Neural cell (in vitro differentiated cells): ENCODE measurements at regions not wholly inside any gene's neighbourhood (a gene's known extent, or its start where the extent isn't known, plus 50 kb on each side); places are given as distances from the start of the nearest gene placed in this dataset.

Experiments used
- H2AFZ ChIP-seq: fragments of 200-600, 300-800 bp; sonication (generic), shearing (Covaris generic); 2 replicates; pipeline ENCODE4 v1.6.0; 2014; ENCODE audit warnings: low read depth, mild to moderate bottlenecking, antibody characterized with exemption, low read length, moderate library complexity
- H3F3A ChIP-seq: fragments of 200-600 bp; shearing (Covaris generic); 2 replicates; pipeline ENCODE4 v1.6.1; 2016; ENCODE audit warnings: mild to moderate bottlenecking, moderate library complexity, mixed read lengths, antibody characterized with exemption, low read length; ENCODE audit not compliant: insufficient read depth, poor library complexity, severe bottlenecking
- H3K27ac ChIP-seq: fragments of 200-600, 300-800 bp; sonication (generic), shearing (Covaris generic); 2 replicates; pipeline ENCODE4 v1.5.1; 2014; ENCODE audit warnings: mild to moderate bottlenecking, low read length, moderate library complexity
- H3K27me3 ChIP-seq: fragments of 300-800, 200-600 bp; sonication (generic), shearing (Covaris generic); 2 replicates; pipeline ENCODE4 v1.6.0; 2014; ENCODE audit warnings: mild to moderate bottlenecking, low read depth, low read length, moderate library complexity; ENCODE audit not compliant: insufficient read depth
- H3K36me3 ChIP-seq: fragments of 300-800, 200-600 bp; sonication (generic), shearing (Covaris generic); 2 replicates; pipeline ENCODE4 v1.5.1; 2014; ENCODE audit warnings: mild to moderate bottlenecking, antibody characterized with exemption, low read length, moderate library complexity; ENCODE audit not compliant: insufficient read depth
- H3K4me2 ChIP-seq: fragments of 300-800, 200-600 bp; sonication (generic), shearing (Covaris generic); 2 replicates; pipeline ENCODE4 v1.6.0; 2014; ENCODE audit warnings: mild to moderate bottlenecking, low read length
- H3K4me3 ChIP-seq: fragments of 300-800, 200-600 bp; sonication (generic), shearing (Covaris generic); 2 replicates; pipeline ENCODE4 v1.5.1; 2014; ENCODE audit warnings: mild to moderate bottlenecking, low read length, moderate library complexity
- H3K79me2 ChIP-seq: fragments of 200-600 bp; shearing (Covaris generic); replicated peaks from 2 replicates; pipeline ENCODE4 v1.6.0; 2014; ENCODE audit warnings: mild to moderate bottlenecking, low read length, moderate library complexity; ENCODE audit not compliant: insufficient read depth
- H3K9ac ChIP-seq: fragments of 300-800, 200-600 bp; sonication (generic), shearing (Covaris generic); 2 replicates; pipeline ENCODE4 v1.6.1; 2016; ENCODE audit warnings: mild to moderate bottlenecking, low read length, mixed read lengths
- H3K9me2 ChIP-seq: fragments of 200-600 bp; shearing (Covaris generic); 2 replicates; pipeline ENCODE4 v1.6.1; 2016; ENCODE audit warnings: mild to moderate bottlenecking, low read length, mixed read lengths; ENCODE audit not compliant: insufficient read depth
- H3K9me3 ChIP-seq: fragments of 200-600, 300-800 bp; sonication (generic), shearing (Covaris generic); 2 replicates; pipeline ENCODE4 v1.6.1; 2016; ENCODE audit warnings: mild to moderate bottlenecking, mixed run types, low read length, moderate library complexity, mixed read lengths
- H4K20me1 ChIP-seq: fragments of 200-600 bp; shearing (Covaris generic); 2 replicates; pipeline ENCODE4 v1.6.1; 2016; ENCODE audit warnings: mild to moderate bottlenecking, mixed run types; ENCODE audit not compliant: insufficient read depth
- CTCF ChIP-seq: fragments of 450-650 bp; IDR thresholded peaks from 2 replicates; pipeline ENCODE4 v1.5.1; 2014; ENCODE audit warnings: antibody characterized with exemption, mild to moderate bottlenecking, moderate library complexity; ENCODE audit not compliant: poor library complexity, severe bottlenecking
- EP300 ChIP-seq: fragments of 450-650 bp; conservative IDR thresholded peaks from 2 replicates; pipeline ENCODE4 v1.6.1; 2014; ENCODE audit warnings: antibody characterized with exemption, mild to moderate bottlenecking, moderate library complexity; ENCODE audit not compliant: poor library complexity, severe bottlenecking
- EZH2 ChIP-seq: fragments of 200-600, 300-800 bp; shearing (Covaris generic), sonication (generic); IDR thresholded peaks from 2 replicates; pipeline ENCODE4 v1.6.1; 2014; ENCODE audit warnings: antibody characterized with exemption, low read length, borderline replicate concordance, mild to moderate bottlenecking; ENCODE audit not compliant: insufficient read depth, poor library complexity, severe bottlenecking
- MXI1 ChIP-seq: fragments of 450-650 bp; conservative IDR thresholded peaks from 2 replicates; pipeline ENCODE4 v1.6.1; 2014; ENCODE audit warnings: antibody characterized with exemption, mild to moderate bottlenecking; ENCODE audit not compliant: poor library complexity, severe bottlenecking
- POLR2AphosphoS5 ChIP-seq: IDR thresholded peaks from 2 replicates; pipeline ENCODE4 v1.6.1; 2012
- RAD21 ChIP-seq: fragments of 450-650 bp; conservative IDR thresholded peaks from 2 replicates; pipeline ENCODE4 v1.6.1; 2014; ENCODE audit warnings: antibody characterized with exemption, mild to moderate bottlenecking, moderate library complexity
- REST ChIP-seq: IDR thresholded peaks from 2 replicates; pipeline ENCODE4 v1.6.1; 2012; ENCODE audit warnings: borderline replicate concordance
- SMC3 ChIP-seq: fragments of 450-650 bp; conservative IDR thresholded peaks from 2 replicates; pipeline ENCODE4 v1.6.1; 2014; ENCODE audit warnings: antibody characterized with exemption, mild to moderate bottlenecking, moderate library complexity; ENCODE audit not compliant: poor library complexity
- TAF1 ChIP-seq: IDR thresholded peaks from 2 replicates; pipeline ENCODE4 v1.6.1; 2012; ENCODE audit warnings: low read depth

GRCh38 chr5:139740138-139740991 lies 55.2 kb upstream of the PSD2 start:
- Histone ChIP-seq H3K4me2 (no peak overlapping the region), H4K20me1 (no peaks in the 10 kb centered on the region), H3K9ac (no peak overlapping the region), H3K9me2 (no peaks in the 10 kb centered on the region), H3K4me3 (no peak overlapping the region), H3K79me2 (no peaks in the 10 kb centered on the region), H3K36me3 (no peaks in the 10 kb centered on the region), H3F3A (no peaks in the 10 kb centered on the region), H3K27me3 (no peaks in the 10 kb centered on the region), H3K9me3 (no peaks in the 10 kb centered on the region), H2AFZ (no peak overlapping the region), H3K27ac (no peak overlapping the region)
- TF ChIP-seq POLR2AphosphoS5 (no peak), CTCF (no peak), REST (no peak), EP300 (no peak), SMC3 (no peak), EZH2 (no peak)

- Histone ChIP-seq H2AFZ (no peak overlapping the region), H3K9ac (no peak overlapping the region), H3K4me3 (no peak overlapping the region), H3F3A (no peaks in the 10 kb centered on the region), H3K27ac (no peak overlapping the region), H3K36me3 (no peaks in the 10 kb centered on the region), H3K4me2 (no peak overlapping the region), H3K79me2 (no peaks in the 10 kb centered on the region), H3K27me3 (peaks cover 6% of the 10 kb centered on the region), H3K9me2 (no peaks in the 10 kb centered on the region), H4K20me1 (no peaks in the 10 kb centered on the region), H3K9me3 (no peaks in the 10 kb centered on the region)
- TF ChIP-seq MXI1: no peak
- no peak for TF ChIP-seq RAD21
- no peak for TF ChIP-seq EP300
- TF ChIP-seq TAF1: no peak
- no peak for TF ChIP-seq REST
- no peak for TF ChIP-seq CTCF
- no peak for TF ChIP-seq SMC3
- TF ChIP-seq POLR2AphosphoS5: no peak
- no peak for TF ChIP-seq EZH2
Observed at GRCh38 chr5:139740992-139741672, 54.5 kb upstream of the PSD2 start.
